Lower lobe of right lung (tissue), 2 donors: ENCODE measurements at regions not wholly inside any gene's neighbourhood (a gene's known extent, or its start where the extent isn't known, plus 50 kb on each side); places are given as distances from the start of the nearest gene placed in this dataset.

Experiments
- ATAC-seq, 2 donors: fragments of 200-7000 bp; cut with Tn5 transposase; one replicate each; pipeline ENCODE4 v1.9.1; 2020 to 2022; ENCODE audit warnings: mild to moderate bottlenecking in 2 of 2, moderate library complexity in 2 of 2
- DNase-seq: peaks from one replicate; pipeline ENCODE4 v3.0.0-alpha.2; 2020
- H3K27ac ChIP-seq: fragments of 200-600 bp; one replicate; pipeline ENCODE4 v1.8.0; 2022
- H3K27me3 ChIP-seq: fragments of 200-600 bp; one replicate; pipeline ENCODE4 v1.8.0; 2022; ENCODE audit warnings: low read depth
- H3K36me3 ChIP-seq: fragments of 200-600 bp; one replicate; pipeline ENCODE4 v1.8.0; 2022; ENCODE audit warnings: mild to moderate bottlenecking
- H3K4me1 ChIP-seq: fragments of 200-600 bp; one replicate; pipeline ENCODE4 v1.8.0; 2022
- H3K4me3 ChIP-seq: fragments of 200-600 bp; one replicate; pipeline ENCODE4 v1.8.0; 2022; ENCODE audit warnings: mild to moderate bottlenecking
- H3K9me3 ChIP-seq: fragments of 200-600 bp; one replicate; pipeline ENCODE4 v1.8.0; 2022
- CTCF ChIP-seq: fragments of 200-600 bp; IDR thresholded peaks from one replicate; pipeline ENCODE4 v1.8.0; 2022; ENCODE audit warnings: antibody characterized with exemption, mild to moderate bottlenecking
- intact Hi-C: fragments of 100-400 bp; cut with DNase I; formaldehyde crosslinking; loops from one replicate; pipeline ENCODE4 v1.11.0; 2022
- donor health status: DM: no; HTN: yes; CAD: no; lungs with severe emphysema.

DNA sequence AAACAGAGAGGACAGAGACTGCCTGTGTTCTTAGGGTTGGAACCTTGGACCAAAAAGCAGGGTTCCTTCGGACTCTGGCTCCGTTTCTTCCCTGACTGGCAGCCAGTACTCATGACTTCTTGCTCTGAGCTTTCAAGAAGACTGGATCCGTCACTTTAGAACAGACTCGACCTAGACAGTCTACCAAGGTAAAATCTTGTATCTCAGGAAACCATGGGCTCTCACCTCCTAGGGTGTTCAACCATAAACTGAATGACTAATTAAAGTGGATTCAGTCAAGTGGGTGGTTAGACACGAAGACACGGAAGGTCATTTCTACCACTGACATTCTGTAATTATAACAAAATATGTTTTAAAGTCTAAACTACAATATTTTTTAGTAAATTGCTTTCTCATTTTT is 153.8 kb upstream of the SLC39A10 start:
- no peak for ATAC-seq
- intact Hi-C loops = no loop called here

DNA sequence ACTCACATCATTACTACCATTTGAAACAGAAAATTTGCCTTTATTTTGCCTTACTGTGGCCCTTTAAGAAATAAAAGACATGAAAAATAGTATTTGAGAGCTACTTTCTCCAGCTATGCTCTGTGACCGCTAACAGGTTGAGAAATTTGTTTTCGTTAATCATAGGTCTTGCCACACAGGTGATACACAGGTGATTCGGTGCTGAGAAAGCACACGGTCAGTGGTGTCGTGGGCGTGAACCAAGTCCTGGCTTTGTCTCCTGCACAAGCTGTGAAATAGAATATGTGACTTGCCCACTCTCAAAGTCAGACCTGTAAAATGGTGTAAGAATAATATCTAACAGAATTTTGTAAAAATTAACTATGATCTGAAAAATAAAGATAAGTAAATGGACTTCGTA is 155.3 kb upstream of the SLC39A10 start:
- Histone ChIP-seq H3K27me3 (no peaks in the 10 kb centered on the region), H3K4me1 (no peaks in the 10 kb centered on the region), H3K27ac (no peak overlapping the region), H3K9me3 (no peaks in the 10 kb centered on the region), H3K36me3 (no peaks in the 10 kb centered on the region), H3K4me3 (no peak overlapping the region)
- ATAC-seq (no peak), DNase-seq (no peak)
- intact Hi-C loops = no loop called here
- no peak for TF ChIP-seq CTCF

More for the DNA sequence above, 153.8 kb upstream of the SLC39A10 start:
- no peak for TF ChIP-seq CTCF
- Histone ChIP-seq H3K36me3 (no peaks in the 10 kb centered on the region), H3K9me3 (no peaks in the 10 kb centered on the region), H3K27ac (no peak overlapping the region), H3K27me3 (no peaks in the 10 kb centered on the region), H3K4me3 (no peak overlapping the region), H3K4me1 (no peaks in the 10 kb centered on the region)
- DNase-seq = no peak

GRCh38 chr2:195500879-195501278 is 156.1 kb upstream of the SLC39A10 start:
- intact Hi-C loops = no loop called here
- no peak for ATAC-seq

GRCh38 chr2:195498839-195499490 is 158.1 kb upstream of the SLC39A10 start:
- no peaks in the 10 kb centered on the region for H3K4me1 ChIP-seq
- no peaks in the 10 kb centered on the region for H3K9me3 ChIP-seq
- TF ChIP-seq CTCF = no peak
- no peak for ATAC-seq
- DNase-seq = no peak
- no peaks in the 10 kb centered on the region for H3K27me3 ChIP-seq
- no peak overlapping the region for H3K27ac ChIP-seq
- intact Hi-C loops = loop anchor here (5.0 kb wide), 1 partner anchor 158 kb away; the partner anchor contains the start of gene SLC39A10
- no peaks in the 10 kb centered on the region for H3K36me3 ChIP-seq
- H3K4me3 ChIP-seq = no peak overlapping the region

More at GRCh38 chr2:195500879-195501278, 156.1 kb upstream of the SLC39A10 start:
- no peaks in the 10 kb centered on the region for H3K27me3 ChIP-seq
- H3K4me1 ChIP-seq = no peaks in the 10 kb centered on the region
- no peak for TF ChIP-seq CTCF
- DNase-seq = no peak
- H3K36me3 ChIP-seq = no peaks in the 10 kb centered on the region
- no peaks in the 10 kb centered on the region for H3K9me3 ChIP-seq
- no peak overlapping the region for H3K4me3 ChIP-seq
- H3K27ac ChIP-seq = no peak overlapping the region

DNA sequence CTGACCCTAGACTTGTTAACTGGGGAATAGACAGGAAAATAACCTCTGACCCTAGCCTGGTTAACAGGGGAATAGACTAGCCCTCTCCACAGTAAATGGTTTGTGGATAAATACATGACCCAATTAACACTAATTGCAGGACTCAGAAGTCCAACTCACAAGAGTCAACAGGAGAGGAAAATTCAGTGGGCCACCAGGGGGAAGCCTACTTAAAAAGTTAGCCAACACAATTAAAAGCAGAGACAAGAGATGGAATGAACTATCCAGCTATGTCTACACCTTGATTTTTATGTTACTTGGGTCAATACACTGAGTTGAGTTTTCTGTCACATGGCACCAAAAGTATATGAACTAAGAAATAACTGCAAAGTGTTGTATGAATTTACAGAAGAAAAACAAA is 158.8 kb upstream of the SLC39A10 start:
- Histone ChIP-seq H3K9me3 (no peaks in the 10 kb centered on the region), H3K27me3 (no peaks in the 10 kb centered on the region), H3K27ac (no peak overlapping the region), H3K4me3 (no peak overlapping the region), H3K36me3 (no peaks in the 10 kb centered on the region), H3K4me1 (no peaks in the 10 kb centered on the region)
- TF ChIP-seq CTCF = peak; percentile 60
- peak in 1 of 2 donors; percentile 64 for ATAC-seq
- intact Hi-C loops = loop anchor here (5.0 kb wide), 1 partner anchor 159 kb away; the partner anchor contains the start of gene SLC39A10
- no peak for DNase-seq
